Body of pancreas (tissue), 4 donors: ENCODE measurements at regions not wholly inside any gene's neighbourhood (a gene's known extent, or its start where the extent isn't known, plus 50 kb on each side); places are given as distances from the start of the nearest gene placed in this dataset.

ENCODE experiments used
- ATAC-seq: fragments of 150-250 bp; one replicate; pipeline ENCODE4 v1.9.1; 2016
- DNase-seq, 4 donors: peaks; one replicate each; pipeline ENCODE4 v3.0.0-alpha.2; 2019
- H3K27ac ChIP-seq, 4 donors: fragments of 200-600 bp; sonication (generic); 1 replicate in 3 of 4; 2 replicates in 1 of 4; pipeline versions ENCODE4 v1.5.1 to v1.6.1; 2016 to 2019; ENCODE audit warnings: mild to moderate bottlenecking in 1 of 4, mixed read lengths in 1 of 4, moderate library complexity in 1 of 4
- H3K27me3 ChIP-seq, 2 donors: fragments of 200-600 bp; sonication (generic); one replicate each; pipeline ENCODE4 v1.6.0; 2016; ENCODE audit warnings: mild to moderate bottlenecking in 1 of 2
- H3K36me3 ChIP-seq, 2 donors: fragments of 200-600 bp; sonication (generic); replicated peaks in 1 of 2; 2 replicates each; pipeline ENCODE4 v1.5.1; 2016; ENCODE audit warnings: low read depth in 2 of 2; ENCODE audit not compliant: insufficient read depth in 1 of 2
- H3K4me1 ChIP-seq: fragments of 200-600 bp; sonication (generic); one replicate; pipeline ENCODE4 v1.6.0; 2016
- H3K4me3 ChIP-seq, 2 donors: fragments of 200-600 bp; sonication (generic); 1 replicate in 1 of 2; 2 replicates in 1 of 2; pipeline ENCODE4 v1.5.1; 2016 to 2019
- H3K9me3 ChIP-seq, 3 donors: fragments of 200-600 bp; sonication (generic); 1 replicate in 2 of 3; 2 replicates in 1 of 3; pipeline ENCODE4 v1.5.1; 2016
- CTCF ChIP-seq, 7 experiments: fragments of 450-650 bp in 4 of 7; fragments of 200-600 bp in 3 of 7; sonication (generic) in 3 of 7; IDR thresholded peaks; one replicate each; pipeline ENCODE4 v1.5.1; 2016 to 2019; ENCODE audit warnings: antibody characterized with exemption in 7 of 7
- POLR2A ChIP-seq, 3 donors: fragments of 450-650 bp; IDR thresholded peaks; one replicate each; pipeline ENCODE4 v1.6.1; 2016; ENCODE audit warnings: antibody characterized with exemption in 3 of 3, mild to moderate bottlenecking in 2 of 3
- WGBS, 2 donors: methylation state at CpG; one replicate each; pipeline ENCODE4 v1.1.5; 2017; 5-methylcytosine and 5-hydroxymethylcytosine counted together
- intact Hi-C: fragments of 100-400 bp; cut with DNase I; formaldehyde crosslinking; loops from one replicate; pipeline ENCODE4 v1.15.1; 2023

- no peaks in the 10 kb centered on the region for H3K27me3 ChIP-seq
- intact Hi-C loops = no loop called here
- DNase-seq (no peak), ATAC-seq (no peak)
- H3K4me1 ChIP-seq = no peaks in the 10 kb centered on the region
- no peak overlapping the region for H3K4me3 ChIP-seq
- 86 to 95% methylated on average over 1 of the region's 1 CpG for WGBS, 2 donors
- H3K9me3 ChIP-seq = no peaks in the 10 kb centered on the region
- no peak overlapping the region for H3K27ac ChIP-seq
- no peak for TF ChIP-seq POLR2A (IDR thresholded peaks at IDR 0.05)
- TF ChIP-seq CTCF (IDR thresholded peaks at IDR 0.05) = no peak
- no peaks in the 10 kb centered on the region for H3K36me3 ChIP-seq
These were observed 687.0 kb downstream of the VGLL3 start for GRCh38 chr3:86303935-86304334.

- Histone ChIP-seq H3K4me3 (no peak overlapping the region), H3K9me3 (no peaks in the 10 kb centered on the region), H3K27me3 (no peaks in the 10 kb centered on the region), H3K36me3 (no peaks in the 10 kb centered on the region), H3K27ac (no peak overlapping the region), H3K4me1 (no peaks in the 10 kb centered on the region)
- TF ChIP-seq CTCF (IDR thresholded peaks at IDR 0.05) (no peak), POLR2A (IDR thresholded peaks at IDR 0.05) (no peak)
- 81 to 82% methylated on average over 25 to 28 of the region's 30 CpGs for WGBS, 2 donors
- intact Hi-C loops = no loop called here
- no peak for DNase-seq
- no peak for ATAC-seq
These were observed 708.7 kb downstream of the VGLL3 start for GRCh38 chr3:86282106-86282787.

- Histone ChIP-seq H3K36me3 (no peaks in the 10 kb centered on the region), H3K27me3 (no peaks in the 10 kb centered on the region), H3K27ac (no peak overlapping the region), H3K9me3 (no peaks in the 10 kb centered on the region), H3K4me1 (no peaks in the 10 kb centered on the region), H3K4me3 (no peak overlapping the region)
- ATAC-seq (no peak), DNase-seq (no peak)
- 31 to 42% methylated on average over 4 of the region's 4 CpGs for WGBS, 2 donors
- intact Hi-C loops = no loop called here
- TF ChIP-seq POLR2A (IDR thresholded peaks at IDR 0.05) (no peak), CTCF (IDR thresholded peaks at IDR 0.05) (no peak)
These were observed 721.4 kb downstream of the VGLL3 start for GRCh38 chr3:86269364-86270155.

- intact Hi-C loops = no loop called here
- Histone ChIP-seq H3K9me3 (no peaks in the 10 kb centered on the region), H3K27me3 (no peaks in the 10 kb centered on the region), H3K4me3 (no peak overlapping the region), H3K27ac (no peak overlapping the region), H3K4me1 (no peaks in the 10 kb centered on the region), H3K36me3 (no peaks in the 10 kb centered on the region)
- no peak for DNase-seq
- WGBS, 2 donors = 47 to 64% methylated on average over 1 of the region's 1 CpG
- TF ChIP-seq POLR2A (IDR thresholded peaks at IDR 0.05) (no peak), CTCF (IDR thresholded peaks at IDR 0.05) (no peak)
- ATAC-seq = no peak
These were observed 732.9 kb downstream of the VGLL3 start for GRCh38 chr3:86257955-86258641.
